ENCODE measurements at regions not wholly inside any gene's neighbourhood (a gene's known extent, or its start where the extent isn't known, plus 50 kb on each side); places are given as distances from the start of the nearest gene placed in this dataset.

GRCh38 chr2:134163336-134163735 lies 90.5 kb upstream of the MGAT5 start:
- TF ChIP-seq CTCF (conservative IDR thresholded peaks at IDR 0.05; ENCODE audit: low read length) = no peak
- no peak for TF ChIP-seq EZH2phosphoT487 (IDR thresholded peaks at IDR 0.05; ENCODE audit: borderline replicate concordance)

Measured in Loucy (cell line).